HUES6 (cell line): ENCODE measurements at regions not wholly inside any gene's neighbourhood (a gene's known extent, or its start where the extent isn't known, plus 50 kb on each side); places are given as distances from the start of the nearest gene placed in this dataset.
"Not testable (repeated sequence)": the region's sequence is repeated elsewhere in the genome, so short reads cannot be mapped to it uniquely, and the experiment has no call there.

ENCODE experiments used
- H3K27ac ChIP-seq: 2 replicates; pipeline ENCODE4 v1.7.0; 2013; ENCODE audit warnings: low read depth, mild to moderate bottlenecking, low read length, inconsistent platforms
- H3K27me3 ChIP-seq: 2 replicates; pipeline ENCODE4 v1.6.1; 2013; ENCODE audit warnings: low read length; ENCODE audit not compliant: control insufficient read depth, insufficient read depth
- H3K36me3 ChIP-seq: 2 replicates; pipeline ENCODE4 v1.6.1; 2013; ENCODE audit warnings: low read length; ENCODE audit not compliant: control insufficient read depth, insufficient read depth
- H3K4me1 ChIP-seq: 2 replicates; pipeline ENCODE4 v1.6.1; 2013; ENCODE audit warnings: low read length; ENCODE audit not compliant: control insufficient read depth, insufficient read depth
- H3K4me3 ChIP-seq: 2 replicates; pipeline ENCODE4 v1.5.1; 2013; ENCODE audit warnings: low read depth, low read length
- H3K9ac ChIP-seq: one replicate; pipeline ENCODE4 v1.6.1; 2013; ENCODE audit warnings: mild to moderate bottlenecking, low read length
- H3K9me3 ChIP-seq: 2 replicates; pipeline ENCODE4 v1.6.1; 2013; ENCODE audit warnings: low read depth, low read length; ENCODE audit not compliant: control insufficient read depth, insufficient read depth

DNA sequence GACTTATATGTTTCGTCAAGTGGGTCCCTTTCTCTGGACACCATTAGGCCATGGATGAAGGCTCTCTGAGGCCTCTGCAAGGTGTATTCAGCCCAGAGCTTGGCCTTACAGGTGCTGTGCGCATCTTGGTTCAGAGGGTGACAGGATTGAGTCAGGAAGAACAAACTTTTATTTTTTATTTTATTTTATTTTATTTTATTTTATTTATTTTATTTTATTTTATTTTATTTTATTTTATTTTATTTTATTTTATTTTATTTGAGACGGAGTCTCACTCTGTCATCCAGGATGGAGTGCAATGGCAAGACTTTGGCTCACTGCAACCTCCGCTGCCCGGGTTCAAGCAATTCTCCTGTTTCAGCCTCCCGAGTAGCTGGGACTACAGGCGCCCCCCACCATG, 370.4 kb upstream of the CLNK start:
- H3K4me3 ChIP-seq, H3K4me1 ChIP-seq, H3K9me3 ChIP-seq, H3K27me3 ChIP-seq, H3K36me3 ChIP-seq, H3K27ac ChIP-seq, H3K9ac ChIP-seq: not testable (repeated sequence)

DNA sequence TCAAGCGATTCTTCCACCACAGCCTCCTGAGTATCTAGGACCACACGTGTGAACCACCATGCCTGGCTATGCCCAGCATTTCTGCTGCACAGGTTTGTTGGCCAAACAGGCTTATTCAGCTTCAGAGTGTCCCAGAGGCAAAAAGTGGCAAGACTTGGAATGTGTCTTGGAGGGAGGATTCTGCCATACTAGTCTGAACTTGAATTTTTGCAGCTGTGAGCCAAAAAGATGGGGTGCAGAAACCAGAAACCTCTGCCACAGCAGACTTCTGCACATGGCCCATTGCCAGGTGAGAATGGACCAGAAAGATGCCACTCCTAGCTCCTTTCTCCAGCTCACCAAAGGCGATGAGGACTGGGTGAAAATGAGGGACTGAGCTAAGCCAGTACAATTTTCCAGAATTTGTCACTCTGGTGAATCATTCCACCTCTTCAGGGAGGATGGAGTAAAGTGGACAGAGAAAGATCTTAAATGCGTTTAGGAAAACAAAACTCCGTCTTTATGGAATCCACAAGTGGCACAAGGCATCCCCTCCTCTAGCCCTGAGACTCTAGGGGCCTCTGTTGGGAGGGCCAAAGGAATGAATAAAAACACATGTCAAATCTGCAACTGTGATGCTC, 369.1 kb upstream of the CLNK start:
- Histone ChIP-seq H3K36me3 (no peaks in the 10 kb centered on the region), H3K4me3 (no peak overlapping the region), H3K27ac (no peak overlapping the region)

DNA sequence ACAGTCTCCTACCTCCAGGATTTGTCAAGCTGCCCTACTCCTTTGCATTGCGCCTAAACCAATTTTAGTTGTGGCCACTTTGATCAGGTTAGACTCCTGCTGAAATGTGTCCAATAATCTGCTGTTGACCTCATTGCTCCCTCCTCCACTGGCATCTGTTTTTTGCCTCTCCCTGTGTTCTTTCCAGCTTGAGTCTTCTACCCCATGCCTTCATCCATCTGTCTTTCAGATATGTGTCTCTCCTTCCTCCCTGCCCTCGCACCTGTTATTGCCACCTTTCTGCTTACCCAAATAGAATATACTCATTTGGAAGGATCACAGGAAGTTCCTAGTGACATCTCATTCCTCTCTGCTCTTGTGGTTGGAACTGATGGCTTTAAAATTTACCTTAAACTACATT, 366.6 kb upstream of the CLNK start:
- no peaks in the 10 kb centered on the region for H3K27me3 ChIP-seq
- no peak overlapping the region for H3K9ac ChIP-seq
- H3K4me1 ChIP-seq = no peaks in the 10 kb centered on the region
- no peaks in the 10 kb centered on the region for H3K9me3 ChIP-seq
- H3K4me3 ChIP-seq = no peak overlapping the region
- H3K27ac ChIP-seq = no peak overlapping the region
- H3K36me3 ChIP-seq = no peaks in the 10 kb centered on the region

More for the DNA sequence above, 369.1 kb upstream of the CLNK start:
- H3K9me3 ChIP-seq = no peaks in the 10 kb centered on the region
- H3K9ac ChIP-seq = no peak overlapping the region
- no peaks in the 10 kb centered on the region for H3K27me3 ChIP-seq
- H3K4me1 ChIP-seq = no peaks in the 10 kb centered on the region

DNA sequence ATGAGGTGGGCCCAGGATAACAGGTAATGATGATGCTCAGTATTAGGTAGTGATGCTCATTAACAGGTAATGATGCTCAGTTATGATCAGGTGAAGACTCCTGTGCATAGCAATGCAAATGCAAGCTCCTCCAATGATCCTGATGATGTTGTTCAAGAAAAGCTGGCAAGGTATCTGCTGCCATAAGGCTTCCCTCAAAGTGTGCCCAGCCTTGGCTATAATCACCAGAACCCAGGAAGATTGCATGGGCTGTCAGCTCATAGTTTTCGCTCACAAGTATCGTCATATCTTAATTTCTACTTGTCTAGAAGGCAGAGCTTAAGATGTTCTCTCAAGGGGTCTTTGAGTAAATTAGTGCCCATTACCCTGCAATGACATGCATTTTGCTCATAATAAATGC, 366.2 kb upstream of the CLNK start:
- Histone ChIP-seq H3K27ac (no peak overlapping the region), H3K9me3 (no peaks in the 10 kb centered on the region), H3K27me3 (no peaks in the 10 kb centered on the region), H3K36me3 (no peaks in the 10 kb centered on the region), H3K9ac (no peak overlapping the region), H3K4me1 (no peaks in the 10 kb centered on the region), H3K4me3 (no peak overlapping the region)

DNA sequence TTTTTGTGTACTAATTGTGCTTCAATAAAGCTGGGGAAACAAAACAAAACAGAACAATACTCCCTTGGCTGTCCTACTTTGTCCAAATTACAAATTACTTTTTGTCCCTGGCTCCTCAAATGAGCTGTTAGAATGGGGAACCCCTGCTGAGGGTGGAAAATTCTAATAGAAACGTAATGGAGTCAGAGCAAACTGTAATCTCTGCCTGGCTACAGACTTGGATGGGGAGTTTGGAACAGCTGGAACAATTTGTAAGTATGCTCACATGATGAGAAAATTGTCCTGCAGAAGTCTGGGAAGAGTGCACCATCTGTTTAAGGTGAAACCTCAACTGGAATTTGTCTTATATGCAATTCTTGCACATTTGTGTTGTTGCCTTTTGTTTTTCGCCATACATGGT, 364.4 kb upstream of the CLNK start:
- Histone ChIP-seq H3K9ac (no peak overlapping the region), H3K9me3 (no peaks in the 10 kb centered on the region), H3K4me3 (no peak overlapping the region), H3K27ac (no peak overlapping the region), H3K4me1 (no peaks in the 10 kb centered on the region), H3K36me3 (no peaks in the 10 kb centered on the region), H3K27me3 (no peaks in the 10 kb centered on the region)

DNA sequence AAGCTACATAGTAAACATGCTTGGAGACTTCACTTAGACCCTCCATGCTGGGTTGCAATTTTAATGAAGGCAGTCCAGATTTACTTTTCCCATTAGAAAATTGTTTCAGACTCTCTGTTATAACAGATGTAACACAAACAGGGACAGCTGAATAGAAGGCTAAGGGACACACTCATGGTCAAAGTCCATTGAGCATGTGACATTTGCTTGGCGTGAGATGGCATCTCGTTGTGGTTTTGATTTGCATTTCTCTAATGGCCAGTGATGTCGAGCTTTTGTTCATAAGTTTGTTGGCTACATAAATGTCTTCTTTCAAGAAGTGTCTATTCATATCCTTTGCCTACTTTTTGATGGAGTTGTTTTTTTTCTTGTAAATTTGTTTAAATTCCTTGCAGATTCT, 358.2 kb upstream of the CLNK start:
- Histone ChIP-seq H3K4me1 (no peaks in the 10 kb centered on the region), H3K27me3 (no peaks in the 10 kb centered on the region), H3K27ac (no peak overlapping the region), H3K4me3 (no peak overlapping the region), H3K9ac (no peak overlapping the region), H3K36me3 (no peaks in the 10 kb centered on the region), H3K9me3 (no peaks in the 10 kb centered on the region)

DNA sequence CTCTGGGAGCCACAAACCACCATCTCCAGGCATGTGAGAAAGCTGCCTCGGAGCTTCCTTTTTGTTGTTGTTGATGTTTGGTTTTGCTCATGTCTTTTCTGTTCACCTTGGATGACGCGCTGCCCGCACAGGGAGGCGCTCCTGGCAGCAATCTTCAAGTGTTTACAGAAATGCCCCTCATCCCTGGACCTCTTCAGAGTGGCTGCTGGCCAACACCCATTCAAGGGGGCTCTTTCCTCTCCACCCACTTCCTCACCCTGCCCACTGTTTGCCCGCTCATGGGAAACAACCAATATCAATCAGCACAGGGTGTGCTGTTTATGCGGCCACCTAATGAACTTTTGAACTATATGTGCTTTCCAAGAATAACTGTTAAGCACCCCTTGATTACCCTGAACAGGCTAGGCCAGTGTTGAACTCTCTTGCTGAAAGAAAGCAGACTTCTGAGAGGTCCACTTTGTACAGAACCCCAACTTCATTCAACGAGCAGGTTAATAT, 355.1 kb upstream of the CLNK start:
- H3K4me3 ChIP-seq = no peak overlapping the region
- no peak overlapping the region for H3K27ac ChIP-seq
- H3K4me1 ChIP-seq = no peaks in the 10 kb centered on the region
- no peaks in the 10 kb centered on the region for H3K9me3 ChIP-seq
- H3K9ac ChIP-seq = no peak overlapping the region
- H3K27me3 ChIP-seq = no peaks in the 10 kb centered on the region
- H3K36me3 ChIP-seq = no peaks in the 10 kb centered on the region

DNA sequence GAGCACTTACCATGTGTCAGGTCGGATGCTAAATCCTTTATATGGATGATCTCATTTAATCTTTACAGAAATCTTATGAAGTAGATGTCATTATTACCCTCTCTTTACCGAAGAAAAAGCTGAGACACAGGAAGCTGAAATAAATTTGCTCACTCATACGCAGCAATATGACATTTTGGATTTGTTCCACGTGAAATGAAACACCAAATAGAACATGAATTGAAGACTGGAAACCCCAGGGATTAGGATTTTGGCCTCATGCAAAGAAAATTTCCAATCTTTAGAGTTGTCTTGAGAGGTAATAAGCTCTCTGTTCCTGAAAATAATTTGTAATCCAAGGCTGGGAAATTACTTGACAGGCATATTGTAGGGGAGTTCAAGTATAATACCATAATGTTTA, 354.4 kb upstream of the CLNK start:
- Histone ChIP-seq H3K27ac (no peak overlapping the region), H3K9me3 (no peaks in the 10 kb centered on the region), H3K27me3 (no peaks in the 10 kb centered on the region), H3K9ac (no peak overlapping the region), H3K36me3 (no peaks in the 10 kb centered on the region), H3K4me3 (no peak overlapping the region), H3K4me1 (no peaks in the 10 kb centered on the region)

DNA sequence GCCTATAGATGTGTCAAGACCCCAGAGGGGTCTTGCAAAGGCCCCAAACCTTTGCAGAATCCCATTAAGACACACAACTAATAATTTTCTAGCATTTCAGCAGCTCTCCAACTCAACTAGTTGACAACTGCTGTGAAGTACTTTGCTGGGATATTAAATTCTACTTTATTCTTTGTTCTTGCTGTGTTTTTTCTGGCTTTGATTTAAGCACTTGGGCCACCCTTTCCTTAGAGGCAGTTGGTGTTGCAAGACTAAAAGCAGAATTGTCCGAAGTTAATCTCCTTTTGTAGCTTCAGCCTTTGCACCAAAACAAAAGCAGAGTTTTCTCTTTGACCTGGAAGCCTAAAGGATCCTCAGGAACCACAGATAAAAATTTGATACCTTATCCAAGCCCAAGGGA, 353.1 kb upstream of the CLNK start:
- Histone ChIP-seq H3K27ac (no peak overlapping the region), H3K9ac (no peak overlapping the region), H3K9me3 (no peaks in the 10 kb centered on the region), H3K4me1 (no peaks in the 10 kb centered on the region), H3K27me3 (no peaks in the 10 kb centered on the region), H3K36me3 (no peaks in the 10 kb centered on the region), H3K4me3 (no peak overlapping the region)

DNA sequence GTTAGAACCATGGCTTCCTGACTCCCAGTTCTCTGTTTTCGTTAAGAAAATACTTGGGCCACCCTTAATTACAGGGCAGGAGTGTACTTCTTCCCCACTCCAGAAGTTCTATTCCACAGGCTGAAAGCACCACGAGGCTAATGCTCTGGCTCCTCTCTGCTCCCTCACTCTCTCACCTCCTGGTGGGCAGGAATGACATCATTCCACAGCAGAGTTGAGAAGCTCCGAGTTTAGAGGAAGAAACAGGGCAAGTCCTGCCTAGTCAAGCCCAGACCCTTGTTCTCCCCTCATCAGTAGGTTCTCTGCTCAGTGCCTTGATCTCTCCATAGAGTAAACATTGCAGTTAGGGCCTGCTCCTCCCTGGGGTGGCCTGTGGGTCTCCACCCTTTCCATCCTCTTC, 343.8 kb upstream of the CLNK start:
- Histone ChIP-seq H3K27ac (no peak overlapping the region), H3K9ac (no peak overlapping the region), H3K36me3 (no peaks in the 10 kb centered on the region), H3K27me3 (no peaks in the 10 kb centered on the region), H3K4me3 (no peak overlapping the region), H3K9me3 (peaks cover 9% of the 10 kb centered on the region), H3K4me1 (peaks cover 3% of the 10 kb centered on the region; the same call in 1 of the 2 replicates)

DNA sequence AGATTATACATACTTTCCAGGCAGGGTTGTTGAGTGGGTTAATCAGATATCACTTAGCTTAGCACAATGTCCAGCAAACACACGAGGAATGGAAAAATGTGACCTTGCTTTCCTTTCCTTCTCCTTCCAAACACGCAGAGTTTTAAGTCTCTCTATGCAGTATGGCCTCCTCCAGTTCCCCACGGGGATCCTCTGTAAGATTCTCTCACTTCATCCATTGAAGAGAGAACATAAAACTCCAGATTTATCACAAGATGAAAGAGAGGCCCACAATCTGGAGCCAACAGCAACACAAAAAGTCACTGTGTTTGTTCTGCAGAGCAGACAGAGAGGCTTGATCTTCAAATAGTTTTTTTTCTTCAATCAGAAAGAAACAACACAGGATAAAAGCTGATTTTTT, 336.8 kb upstream of the CLNK start:
- Histone ChIP-seq H3K4me1 (no peaks in the 10 kb centered on the region), H3K9me3 (no peaks in the 10 kb centered on the region), H3K9ac (no peak overlapping the region), H3K27ac (no peak overlapping the region), H3K27me3 (no peaks in the 10 kb centered on the region), H3K36me3 (no peaks in the 10 kb centered on the region), H3K4me3 (no peak overlapping the region)
